ENCODE measurements at regions not wholly inside any gene's neighbourhood (a gene's known extent, or its start where the extent isn't known, plus 50 kb on each side); places are given as distances from the start of the nearest gene placed in this dataset.

GRCh38 chr20:12575352-12576095, 433.2 kb upstream of the SPTLC3 start:
- BruUV-seq (replicated peaks) = no TSS peak
- ChIA-PET POLR2A (no interaction called here), CTCF (interaction anchor here (1.0 kb wide), 1 partner anchor 11 kb away, joined by 3 read pairs; no protein-coding TSS in a partner anchor)
- dilution Hi-C loops (cut with MboI; ENCODE audit: extremely low pct_ligation_motif_present, low sequenced_read_pairs) (no loop called here), intact Hi-C loops (cut with micrococcal nuclease) (no loop called here)
- FAIRE-seq (no peak), DNase-seq (ENCODE audit: low read depth, low spot score) (no peak)
- Histone ChIP-seq H3K79me2 (ENCODE audit: control insufficient read depth, insufficient read depth, low read length) (no peaks in the 10 kb centered on the region), H3K4me2 (ENCODE audit: insufficient read depth, low read length) (no peak overlapping the region), H3K27me3 (ENCODE audit: control insufficient read depth in 2 of 2, insufficient read depth in 2 of 2, low read length in 2 of 2) (no peaks in the 10 kb centered on the region), H3K4me3 (replicated peaks in 1 of 3; ENCODE audit: insufficient read depth in 1 of 3, low read depth in 1 of 3, low read length in 3 of 3) (no peak overlapping the region), H3K4me1 (ENCODE audit: control insufficient read depth, extremely low read depth, insufficient read depth, low read length) (no peaks in the 10 kb centered on the region), H3K9me1 (replicated peaks; ENCODE audit: control insufficient read depth, extremely low read depth, insufficient read depth, low read length) (no peaks in the 10 kb centered on the region), H4K20me1 (replicated peaks; ENCODE audit: control insufficient read depth, extremely low read depth, insufficient read depth, low read length) (no peaks in the 10 kb centered on the region), H3K9ac (replicated peaks; ENCODE audit: extremely low read depth, insufficient read depth, low read length) (no peak overlapping the region), H3K27ac (ENCODE audit: insufficient read depth, low read depth, low read length) (no peak overlapping the region), H3K36me3 (ENCODE audit: control insufficient read depth in 2 of 2, extremely low read depth in 1 of 2, insufficient read depth in 2 of 2, low read length in 2 of 2) (no peaks in the 10 kb centered on the region), H2AFZ (ENCODE audit: low read depth, low read length) (no peak overlapping the region), H3K9me3 (replicated peaks; ENCODE audit: control insufficient read depth, insufficient read depth, low read length) (peaks cover 4% of the 10 kb centered on the region)
- TF ChIP-seq JUN (IDR thresholded peaks at IDR 0.05; ENCODE audit: borderline replicate concordance, insufficient read depth, insufficient read length, low read depth) = no peak
- no peak for TF ChIP-seq EZH2 (IDR thresholded peaks at IDR 0.05; ENCODE audit: borderline replicate concordance, low read depth, low read length, severe bottlenecking)
- TF ChIP-seq POLR2A (IDR thresholded peaks at IDR 0.05; ENCODE audit: low read depth, low read length) = no peak
- no peak for TF ChIP-seq GATA2 (IDR thresholded peaks at IDR 0.05; ENCODE audit: insufficient read depth, insufficient read length, low read depth, low read length)
- TF ChIP-seq FOS (IDR thresholded peaks at IDR 0.05; ENCODE audit: borderline replicate concordance, insufficient read depth, low read length) = no peak
- TF ChIP-seq CTCF (IDR thresholded peaks at IDR 0.05; ENCODE audit: extremely low read depth in 1 of 2, insufficient read depth in 1 of 2, low read depth in 1 of 2, low read length in 2 of 2) = no peak
- TF ChIP-seq MYC (IDR thresholded peaks at IDR 0.05; ENCODE audit: low read depth, low read length) = no peak
- no peak for TF ChIP-seq MAX (IDR thresholded peaks at IDR 0.05; ENCODE audit: insufficient read depth, insufficient read length)
- no peak for TF ChIP-seq POLR2AphosphoS5 (IDR thresholded peaks at IDR 0.05; ENCODE audit: insufficient read depth, low read depth, low read length)
